SK-N-SH treated with all-trans-retinoic acid at 6 μM for 48 hours (cell line): ENCODE measurements at regions not wholly inside any gene's neighbourhood (a gene's known extent, or its start where the extent isn't known, plus 50 kb on each side); places are given as distances from the start of the nearest gene placed in this dataset.

ENCODE experiments used
- ISL1 ChIP-seq: fragments of 250-450 bp; sonication (Bioruptor Pico); IDR thresholded peaks from 2 replicates; pipeline ENCODE4 v2.1.2; 2022; ENCODE audit warnings: mild to moderate bottlenecking, moderate library complexity
- PATZ1 ChIP-seq: fragments of 250-450 bp; sonication (Bioruptor Pico); IDR thresholded peaks from 2 replicates; pipeline ENCODE4 v1.8.0; 2020; ENCODE audit warnings: mild to moderate bottlenecking, moderate library complexity, borderline replicate concordance
- RARB ChIP-seq: fragments of 250-450 bp; sonication (Bioruptor Pico); IDR thresholded peaks from 2 replicates; pipeline ENCODE4 v1.8.0; 2021; ENCODE audit warnings: mild to moderate bottlenecking, moderate library complexity
- TCF4 ChIP-seq: fragments of 250-450 bp; sonication (Bioruptor Pico); IDR thresholded peaks from 2 replicates; pipeline ENCODE4 v1.8.0; 2021; ENCODE audit warnings: mild to moderate bottlenecking, moderate library complexity, borderline replicate concordance
- TSHZ2 ChIP-seq: fragments of 250-450 bp; sonication (Bioruptor Pico); IDR thresholded peaks from 2 replicates; pipeline ENCODE4 v1.5.0; 2020; ENCODE audit warnings: mild to moderate bottlenecking, moderate library complexity
- ZFP3 ChIP-seq: fragments of 250-450 bp; sonication (Bioruptor Pico); IDR thresholded peaks from 2 replicates; pipeline ENCODE4 v1.5.0; 2020; ENCODE audit warnings: mild to moderate bottlenecking, moderate library complexity
- ZNF70 ChIP-seq: fragments of 450-650 bp; formaldehyde crosslinking; IDR thresholded peaks from 2 replicates; pipeline ENCODE4 v1.5.0; 2020; ENCODE audit warnings: mild to moderate bottlenecking, moderate library complexity
- ZNF8 ChIP-seq: fragments of 450-650 bp; formaldehyde crosslinking; IDR thresholded peaks from 2 replicates; pipeline ENCODE4 v1.5.0; 2020; ENCODE audit warnings: mild to moderate bottlenecking, moderate library complexity

GRCh38 chr11:112471731-112472130, 211.1 kb upstream of the PLET1 start:
- no peak for TF ChIP-seq ISL1
- TF ChIP-seq ZFP3 (CRISPR knock-in tag): no peak
- no peak for TF ChIP-seq TCF4 (CRISPR knock-in tag)
- no peak for TF ChIP-seq ZNF8
- no peak for TF ChIP-seq ZNF70 (CRISPR knock-in tag)
- TF ChIP-seq PATZ1 (CRISPR knock-in tag): no peak
- no peak for TF ChIP-seq TSHZ2 (CRISPR knock-in tag)
- no peak for TF ChIP-seq RARB (CRISPR knock-in tag)
